Esophagus squamous epithelium (tissue), 5 donors: ENCODE measurements at regions not wholly inside any gene's neighbourhood (a gene's known extent, or its start where the extent isn't known, plus 50 kb on each side); places are given as distances from the start of the nearest gene placed in this dataset.
"Not testable (repeated sequence)": the region's sequence is repeated elsewhere in the genome, so short reads cannot be mapped to it uniquely, and the experiment has no call there.

ENCODE experiments used
- DNase-seq: peaks from one replicate; lab custom pipeline; 2025; lab: John Stamatoyannopoulos, UW
- H3K27ac ChIP-seq, 4 donors: fragments of 200-600 bp; sonication (generic); one replicate each; pipeline ENCODE4 v1.5.1; 2016 to 2019; ENCODE audit warnings: mild to moderate bottlenecking in 1 of 4
- H3K27me3 ChIP-seq, 4 donors: fragments of 200-600 bp; sonication (generic); 1 replicate in 3 of 4; 2 replicates in 1 of 4; pipeline versions ENCODE4 v1.5.1 to v1.6.0; 2017 to 2021; ENCODE audit warnings: antibody characterized with exemption in 1 of 4
- H3K36me3 ChIP-seq, 3 donors: fragments of 200-600 bp; sonication (generic); one replicate each; pipeline ENCODE4 v1.5.1; 2016 to 2019
- H3K4me1 ChIP-seq, 3 donors: fragments of 200-600 bp; sonication (generic); one replicate each; pipeline ENCODE4 v1.5.1; 2017 to 2019
- H3K4me3 ChIP-seq, 4 donors: fragments of 200-600 bp; sonication (generic); 1 replicate in 3 of 4; 2 replicates in 1 of 4; pipeline ENCODE4 v1.5.1; 2016 to 2019; ENCODE audit warnings: mild to moderate bottlenecking in 2 of 4, moderate library complexity in 1 of 4
- H3K9me3 ChIP-seq, 3 donors: fragments of 200-600 bp; sonication (generic); one replicate each; pipeline ENCODE4 v1.5.1; 2016 to 2019
- WGBS, 2 donors: methylation state at CpG; one replicate each; pipeline ENCODE4 v1.1.5; 2018; 5-methylcytosine and 5-hydroxymethylcytosine counted together
- intact Hi-C: fragments of 100-400 bp; cut with DNase I; formaldehyde crosslinking; loops from one replicate; pipeline ENCODE4 v1.15.0; 2022
- donor health status: DM: yes; HTN: yes; CAD: no.

DNA sequence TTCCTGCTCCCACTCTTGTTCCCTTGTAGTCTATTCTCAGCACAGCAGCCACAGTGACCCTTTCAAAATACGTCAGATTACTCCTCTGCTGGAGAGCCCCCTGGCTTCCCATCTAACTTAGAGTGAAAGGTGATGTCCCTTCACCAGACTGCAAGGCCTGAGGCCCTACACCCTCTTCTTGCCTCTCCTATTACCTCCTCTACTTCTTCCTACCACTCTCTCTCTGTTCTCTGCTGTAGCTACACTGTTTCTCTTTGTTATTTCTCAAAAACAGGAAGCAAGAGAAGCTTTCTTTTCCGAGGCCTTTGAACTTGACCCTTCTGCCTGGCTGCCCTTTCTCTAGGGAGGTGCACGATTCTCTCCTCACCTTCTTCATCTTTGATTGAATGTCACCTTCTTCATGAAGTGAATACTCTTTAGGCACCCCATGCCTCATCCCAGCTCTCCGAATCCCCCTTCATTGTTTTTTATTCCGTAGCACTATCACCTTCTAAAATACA, 99.1 kb upstream of the NBPF26 start:
- H3K4me1 ChIP-seq, H3K9me3 ChIP-seq, H3K27ac ChIP-seq, H3K36me3 ChIP-seq, intact Hi-C loops, DNase-seq, H3K27me3 ChIP-seq, H3K4me3 ChIP-seq: not testable (repeated sequence)
- WGBS, 2 donors: no CpG with 5 or more reads among the region's 5 CpGs

DNA sequence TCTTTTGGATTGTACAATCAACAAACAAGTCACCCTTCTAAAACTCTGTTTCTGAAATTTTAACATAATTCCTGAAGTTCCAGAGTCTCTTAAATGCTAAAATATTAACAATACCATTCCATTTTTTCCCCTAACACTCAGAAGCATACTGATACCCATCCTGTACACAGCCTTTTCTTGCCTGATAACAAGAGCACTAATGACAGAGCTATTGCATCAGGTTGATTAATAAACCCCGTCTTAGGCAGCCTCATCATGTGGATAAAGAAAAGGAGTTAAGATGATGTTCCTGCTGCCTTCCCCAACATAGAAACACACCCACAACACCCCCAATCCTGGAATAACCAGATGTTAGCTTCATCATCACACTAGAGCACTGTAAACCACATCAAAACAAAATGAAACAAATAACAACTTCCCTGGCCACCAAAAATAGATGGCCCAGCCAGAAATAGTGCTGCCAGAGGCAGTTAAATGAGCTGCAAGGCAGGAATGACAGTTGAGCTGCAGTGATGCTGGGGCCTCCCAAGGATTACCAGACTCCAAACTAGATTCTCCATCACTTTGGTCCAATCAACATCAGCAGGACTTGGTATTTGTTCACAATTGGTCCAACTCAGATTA, 93.8 kb upstream of the NBPF26 start:
- H3K36me3 ChIP-seq, H3K9me3 ChIP-seq, H3K4me1 ChIP-seq, DNase-seq, intact Hi-C loops, H3K4me3 ChIP-seq, H3K27me3 ChIP-seq, H3K27ac ChIP-seq: not testable (repeated sequence)
- WGBS, 2 donors: no CpG with 5 or more reads among the region's 1 CpG

- H3K4me1 ChIP-seq, H3K27ac ChIP-seq, intact Hi-C loops, H3K36me3 ChIP-seq, H3K27me3 ChIP-seq, H3K4me3 ChIP-seq, H3K9me3 ChIP-seq, DNase-seq: not testable (repeated sequence)
- WGBS, 2 donors: no CpG with 5 or more reads among the region's 5 CpGs
Observed at GRCh38 chr1:120634816-120635806, 88.6 kb upstream of the NBPF26 start.

DNA sequence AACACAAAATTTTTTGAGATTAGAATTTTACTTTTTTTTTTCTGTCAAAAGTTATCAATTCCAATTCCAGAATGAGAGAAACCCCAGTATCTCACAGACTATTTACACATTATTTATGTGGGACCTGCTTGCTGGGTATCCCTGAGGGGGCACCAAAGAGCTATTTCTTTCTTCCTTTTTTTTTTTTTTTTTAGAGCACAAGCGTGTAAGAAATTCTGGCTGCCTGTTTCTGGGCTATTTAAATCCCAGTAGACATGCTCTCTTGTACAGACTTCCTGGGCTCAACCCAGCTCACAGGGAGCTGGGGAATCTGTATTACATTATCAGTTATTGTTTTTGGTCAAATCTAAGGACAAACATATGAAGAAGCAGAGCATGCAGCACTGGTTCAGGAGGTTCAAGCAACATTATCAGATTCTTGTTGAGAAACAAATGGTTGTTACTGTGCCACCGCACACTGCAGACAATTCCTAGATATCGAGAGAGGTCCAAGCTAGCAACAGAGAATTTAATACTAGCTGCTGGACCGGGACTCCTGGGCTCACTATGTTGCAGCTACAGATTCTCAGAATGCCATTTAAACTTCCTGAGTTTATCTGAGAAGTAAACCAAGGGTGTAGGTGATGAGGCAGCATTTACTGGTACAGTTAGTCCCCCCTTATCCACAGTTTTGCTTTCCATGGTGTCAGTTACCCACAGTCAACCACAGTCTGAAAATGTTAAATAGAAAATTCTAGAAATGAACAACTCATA, 83.3 kb upstream of the NBPF26 start:
- WGBS, 2 donors: no CpG with 5 or more reads among the region's 4 CpGs
- H3K27me3 ChIP-seq, H3K4me1 ChIP-seq, DNase-seq, H3K9me3 ChIP-seq, H3K36me3 ChIP-seq, H3K27ac ChIP-seq, H3K4me3 ChIP-seq, intact Hi-C loops: not testable (repeated sequence)

DNA sequence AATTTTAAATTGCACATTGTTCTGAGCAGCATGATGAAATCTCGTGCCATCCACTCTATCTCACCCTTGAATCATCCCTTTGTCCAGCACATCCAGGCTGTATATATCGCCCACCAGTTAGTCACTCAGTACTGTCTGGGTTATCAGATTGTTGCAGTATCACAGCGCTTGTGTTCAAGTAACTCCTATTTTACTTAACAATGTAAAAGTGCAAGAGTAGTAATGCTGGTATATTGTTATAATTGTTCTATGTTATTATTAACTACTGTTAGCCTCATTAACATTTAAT, 82.8 kb upstream of the NBPF26 start:
- DNase-seq, H3K27ac ChIP-seq, H3K9me3 ChIP-seq, H3K27me3 ChIP-seq, intact Hi-C loops, H3K4me3 ChIP-seq, H3K36me3 ChIP-seq, H3K4me1 ChIP-seq: not testable (repeated sequence)
- no CpG with 5 or more reads among the region's 3 CpGs for WGBS, 2 donors

DNA sequence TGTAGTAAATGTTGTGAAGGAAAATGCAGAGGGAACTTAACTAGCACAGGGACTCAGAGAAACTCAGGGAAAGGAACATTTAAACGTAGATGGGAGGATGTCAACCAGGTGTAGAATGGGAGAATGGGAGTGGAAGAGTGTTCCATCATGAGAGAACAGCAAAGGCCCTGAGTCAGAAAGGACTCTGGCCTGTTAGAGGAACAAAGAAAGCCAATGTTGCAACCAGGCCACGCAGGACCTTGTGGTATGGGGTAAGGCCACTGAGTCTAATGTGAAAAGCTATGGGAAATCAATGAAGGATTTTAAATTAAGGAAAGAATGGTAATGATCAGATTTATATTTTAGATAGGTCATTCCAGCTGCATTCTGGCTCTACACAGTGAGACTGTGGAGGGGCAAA, 76.6 kb upstream of the NBPF26 start:
- H3K27ac ChIP-seq, H3K4me1 ChIP-seq, H3K36me3 ChIP-seq, intact Hi-C loops, H3K9me3 ChIP-seq, H3K4me3 ChIP-seq, H3K27me3 ChIP-seq, DNase-seq: not testable (repeated sequence)
- WGBS, 2 donors: no CpG with 5 or more reads among the region's 2 CpGs

GRCh38 chr1:120648915-120649623, 74.7 kb upstream of the NBPF26 start:
- intact Hi-C loops, DNase-seq, H3K36me3 ChIP-seq, H3K4me3 ChIP-seq, H3K27ac ChIP-seq, H3K27me3 ChIP-seq, H3K4me1 ChIP-seq, H3K9me3 ChIP-seq: not testable (repeated sequence)
- no CpG with 5 or more reads among the region's 7 CpGs for WGBS, 2 donors

DNA sequence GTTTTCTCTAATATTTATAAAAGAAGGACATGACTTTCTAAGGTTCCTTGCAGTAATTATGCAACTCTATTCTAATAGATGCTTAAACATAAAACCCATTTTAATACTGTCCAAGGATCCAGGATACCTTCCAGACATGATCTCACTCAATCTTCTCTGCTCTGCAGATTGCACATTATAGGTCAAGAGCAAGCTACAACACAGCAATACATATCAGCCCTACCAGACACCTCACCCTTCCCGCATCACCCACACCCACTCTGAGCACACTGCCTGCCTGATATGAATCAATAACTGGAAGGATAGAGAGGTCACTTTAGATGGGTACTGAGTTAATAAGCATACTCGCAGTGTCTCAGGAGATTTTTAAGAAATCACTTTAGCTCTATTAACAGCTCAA, 74.0 kb upstream of the NBPF26 start:
- H3K4me1 ChIP-seq, H3K9me3 ChIP-seq, H3K4me3 ChIP-seq, intact Hi-C loops, H3K27me3 ChIP-seq, H3K27ac ChIP-seq, DNase-seq, H3K36me3 ChIP-seq: not testable (repeated sequence)
- WGBS, 2 donors: no CpG with 5 or more reads among the region's 2 CpGs

DNA sequence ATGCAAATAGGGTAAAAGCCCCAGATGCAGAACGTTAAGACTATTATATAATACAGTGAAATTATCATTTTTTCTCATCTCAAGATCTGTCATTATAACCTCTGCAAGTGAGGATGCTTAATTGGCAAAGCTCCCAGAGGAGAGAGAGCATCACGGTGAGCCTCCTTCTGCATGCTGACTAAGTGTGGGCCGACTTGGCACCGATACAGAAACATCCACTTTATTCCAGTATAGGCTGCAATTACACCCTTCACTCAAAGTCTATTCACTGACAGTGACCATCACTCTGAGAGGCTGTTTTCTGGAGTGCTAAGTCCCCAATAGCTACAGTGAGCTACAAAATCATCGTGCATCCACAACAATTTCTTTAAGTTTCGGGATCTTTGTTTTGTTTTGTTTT, 69.6 kb upstream of the NBPF26 start:
- WGBS, 2 donors: no CpG with 5 or more reads among the region's 6 CpGs
- H3K9me3 ChIP-seq, H3K36me3 ChIP-seq, H3K4me1 ChIP-seq, intact Hi-C loops, DNase-seq, H3K27ac ChIP-seq, H3K27me3 ChIP-seq, H3K4me3 ChIP-seq: not testable (repeated sequence)

- no CpG with 5 or more reads among the region's 8 CpGs for WGBS, 2 donors
- DNase-seq, H3K9me3 ChIP-seq, H3K4me1 ChIP-seq, H3K27ac ChIP-seq, intact Hi-C loops, H3K36me3 ChIP-seq, H3K27me3 ChIP-seq, H3K4me3 ChIP-seq: not testable (repeated sequence)
Observed at GRCh38 chr1:120655394-120655793, 68.4 kb upstream of the NBPF26 start.

- no CpG with 5 or more reads among the region's 5 CpGs for whole genome bisulfite sequencing, 2 donors
- H3K9me3 ChIP-seq, intact Hi-C loops: not testable (repeated sequence)
Observed at GRCh38 chr1:120656116-120656515, 67.6 kb upstream of the NBPF26 start.

GRCh38 chr1:120657804-120658203, 65.9 kb upstream of the NBPF26 start:
- intact Hi-C loops, H3K36me3 ChIP-seq, H3K27me3 ChIP-seq, DNase-seq, H3K9me3 ChIP-seq, H3K4me3 ChIP-seq, H3K4me1 ChIP-seq, H3K27ac ChIP-seq: not testable (repeated sequence)
- no CpG with 5 or more reads among the region's 2 CpGs for WGBS, 2 donors

More at GRCh38 chr1:120656116-120656515, 67.6 kb upstream of the NBPF26 start:
- not testable (repeated sequence) for H3K4me1 ChIP-seq, H3K36me3 ChIP-seq, H3K27ac ChIP-seq, H3K4me3 ChIP-seq, DNase-seq, H3K27me3 ChIP-seq
